ENCODE measurements at regions not wholly inside any gene's neighbourhood (a gene's known extent, or its start where the extent isn't known, plus 50 kb on each side); places are given as distances from the start of the nearest gene placed in this dataset.

DNA sequence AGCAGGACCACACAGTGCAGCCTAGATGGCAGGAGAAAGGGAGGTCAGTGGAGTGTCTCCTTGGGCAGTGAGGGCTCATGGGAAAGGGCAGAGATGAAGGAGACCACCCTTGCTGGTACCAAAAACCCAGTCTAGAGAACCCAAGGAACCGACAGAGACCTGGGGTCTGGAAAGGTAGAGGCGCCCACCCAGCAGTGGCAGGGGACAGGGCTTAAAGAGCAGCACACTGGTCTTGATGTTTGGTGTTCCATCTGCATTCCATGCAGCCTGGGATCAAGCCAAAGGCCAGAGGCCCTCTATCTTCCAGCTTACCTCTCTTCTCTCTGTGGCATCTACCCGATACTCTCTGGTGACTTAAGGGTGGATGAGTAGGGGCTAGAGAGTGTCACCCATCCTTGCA, 127.5 kb downstream of the PJA1 start:
- no peak overlapping the region for H3K4me3 ChIP-seq (ENCODE audit: low read depth, low read length)
- TF ChIP-seq, protein P1, sequence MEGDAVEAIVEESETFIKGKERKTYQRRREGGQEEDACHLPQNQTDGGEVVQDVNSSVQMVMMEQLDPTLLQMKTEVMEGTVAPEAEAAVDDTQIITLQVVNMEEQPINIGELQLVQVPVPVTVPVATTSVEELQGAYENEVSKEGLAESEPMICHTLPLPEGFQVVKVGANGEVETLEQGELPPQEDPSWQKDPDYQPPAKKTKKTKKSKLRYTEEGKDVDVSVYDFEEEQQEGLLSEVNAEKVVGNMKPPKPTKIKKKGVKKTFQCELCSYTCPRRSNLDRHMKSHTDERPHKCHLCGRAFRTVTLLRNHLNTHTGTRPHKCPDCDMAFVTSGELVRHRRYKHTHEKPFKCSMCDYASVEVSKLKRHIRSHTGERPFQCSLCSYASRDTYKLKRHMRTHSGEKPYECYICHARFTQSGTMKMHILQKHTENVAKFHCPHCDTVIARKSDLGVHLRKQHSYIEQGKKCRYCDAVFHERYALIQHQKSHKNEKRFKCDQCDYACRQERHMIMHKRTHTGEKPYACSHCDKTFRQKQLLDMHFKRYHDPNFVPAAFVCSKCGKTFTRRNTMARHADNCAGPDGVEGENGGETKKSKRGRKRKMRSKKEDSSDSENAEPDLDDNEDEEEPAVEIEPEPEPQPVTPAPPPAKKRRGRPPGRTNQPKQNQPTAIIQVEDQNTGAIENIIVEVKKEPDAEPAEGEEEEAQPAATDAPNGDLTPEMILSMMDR (IDR thresholded peaks at IDR 0.05; ENCODE audit: insufficient read depth, low read depth, low read length) = no peak
- no peak for DNase-seq (ENCODE audit: low read depth)

DNA sequence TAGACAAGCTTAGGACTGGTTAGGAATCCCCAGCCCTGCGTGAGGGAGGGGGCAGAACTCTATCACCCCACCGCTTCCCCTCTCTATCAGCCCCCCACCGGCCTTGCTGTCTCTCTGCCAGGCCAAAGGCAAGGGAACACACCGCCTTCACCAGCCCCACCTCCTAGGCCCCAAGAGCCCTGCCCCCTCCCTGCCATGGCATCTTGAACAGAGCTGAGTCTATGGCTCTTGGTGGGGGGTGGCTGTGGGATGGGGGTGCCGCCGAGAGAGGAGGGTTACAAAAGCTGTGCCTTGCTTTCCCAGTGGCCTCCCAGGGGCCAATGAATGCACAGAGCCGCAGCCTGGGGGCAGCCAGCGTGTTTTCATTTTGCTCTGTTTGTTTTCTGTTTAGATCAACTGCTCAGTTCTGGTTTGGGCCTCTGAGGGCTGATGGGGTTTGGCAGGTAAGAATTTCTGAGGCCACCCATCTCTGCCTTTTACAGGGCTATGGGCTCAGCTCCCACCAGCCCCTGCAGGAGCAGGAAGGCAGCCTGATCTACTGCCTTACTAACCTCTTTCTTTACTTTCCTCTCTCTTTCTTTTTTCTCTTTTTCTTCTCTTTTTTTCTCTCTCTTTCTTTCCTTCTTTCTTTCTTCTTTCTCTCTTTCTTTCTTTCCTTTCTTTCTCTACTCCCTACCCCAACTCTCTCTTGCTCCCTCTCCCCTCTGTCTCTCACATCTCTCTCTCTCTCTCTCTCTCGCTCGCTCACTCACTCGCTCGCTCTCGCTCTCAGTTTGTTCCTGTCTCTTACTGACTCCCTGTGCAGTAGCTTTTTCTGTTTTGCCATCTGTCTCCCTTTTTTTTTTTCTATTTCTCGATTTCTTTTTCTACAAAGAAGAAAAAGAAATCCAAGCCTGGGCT, 128.3 kb downstream of the PJA1 start:
- H3K4me3 ChIP-seq (ENCODE audit: low read depth, low read length) = no peak overlapping the region
- DNase-seq (ENCODE audit: low read depth) = no peak
- TF ChIP-seq, protein P1 (IDR thresholded peaks at IDR 0.05; ENCODE audit: insufficient read depth, low read depth, low read length) = no peak

DNA sequence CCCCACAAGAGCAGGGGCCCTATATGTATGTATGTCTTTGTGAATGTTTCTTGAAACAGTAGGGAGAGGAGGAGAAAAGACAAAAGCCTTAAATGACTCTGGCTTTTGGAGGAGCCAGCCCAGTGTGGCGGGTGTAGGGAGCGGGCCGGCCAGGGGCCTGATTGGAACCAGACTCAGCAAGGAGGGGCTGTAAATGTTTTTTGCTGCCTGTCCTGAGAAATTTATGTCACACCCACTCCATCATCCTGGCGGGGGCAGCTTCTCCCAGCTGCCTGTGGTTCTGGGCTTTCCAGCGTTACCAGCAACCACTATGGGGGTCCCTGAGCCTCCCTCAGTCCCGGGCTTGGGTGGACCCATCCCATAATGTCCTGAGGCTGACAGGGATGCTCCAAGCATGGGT, 130.8 kb downstream of the PJA1 start:
- TF ChIP-seq, protein P1 (IDR thresholded peaks at IDR 0.05; ENCODE audit: insufficient read depth, low read depth, low read length) = no peak
- H3K4me3 ChIP-seq (ENCODE audit: low read depth, low read length) = no peak overlapping the region
- no peak for DNase-seq (ENCODE audit: low read depth)

DNA sequence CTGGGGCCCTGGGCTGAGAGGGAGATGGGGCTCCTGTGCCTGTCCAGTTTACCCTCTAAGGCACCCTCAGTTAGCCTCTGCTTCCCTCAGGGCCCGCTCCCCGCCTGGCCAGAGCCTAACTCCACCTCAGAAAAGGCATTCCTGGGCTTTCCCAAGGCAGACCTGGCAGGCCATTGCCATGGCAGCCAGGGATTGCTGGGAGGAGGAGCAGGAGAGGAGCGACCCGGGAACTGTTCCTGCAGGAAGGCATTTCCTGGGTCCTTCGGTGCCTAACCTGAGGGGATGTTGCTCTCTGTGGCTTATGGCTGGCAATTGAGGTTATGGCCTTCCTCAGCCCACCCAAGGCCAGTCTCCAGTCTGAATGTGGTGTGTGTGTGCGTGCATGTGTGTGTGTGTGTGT, 131.3 kb downstream of the PJA1 start:
- H3K4me3 ChIP-seq (ENCODE audit: low read depth, low read length) = no peak overlapping the region
- TF ChIP-seq, protein P1 (IDR thresholded peaks at IDR 0.05; ENCODE audit: insufficient read depth, low read depth, low read length) = no peak
- DNase-seq (ENCODE audit: low read depth) = no peak

DNA sequence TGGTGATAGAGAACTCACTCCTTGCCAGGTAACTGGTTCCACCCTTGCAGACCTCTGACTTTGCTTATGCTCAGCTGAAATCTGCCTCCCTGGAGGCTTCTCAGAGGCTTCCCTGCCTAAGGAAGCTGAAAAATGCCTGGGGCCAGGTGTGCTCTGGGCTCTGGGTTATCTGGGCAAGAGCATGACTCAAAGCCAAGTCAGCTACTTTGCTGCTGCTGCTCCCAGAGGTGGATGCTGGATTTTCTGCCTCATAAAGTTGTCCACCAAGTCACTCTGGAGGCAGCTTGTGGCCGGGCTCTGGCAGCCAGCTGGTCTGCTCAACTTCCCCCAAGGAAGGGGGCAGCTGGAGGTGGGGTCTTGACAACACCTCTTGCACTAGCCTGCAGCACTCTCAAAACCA, 132.7 kb downstream of the PJA1 start:
- TF ChIP-seq, protein P1 (IDR thresholded peaks at IDR 0.05; ENCODE audit: insufficient read depth, low read depth, low read length) = no peak
- no peak for DNase-seq (ENCODE audit: low read depth)
- no peak overlapping the region for H3K4me3 ChIP-seq (ENCODE audit: low read depth, low read length)

DNA sequence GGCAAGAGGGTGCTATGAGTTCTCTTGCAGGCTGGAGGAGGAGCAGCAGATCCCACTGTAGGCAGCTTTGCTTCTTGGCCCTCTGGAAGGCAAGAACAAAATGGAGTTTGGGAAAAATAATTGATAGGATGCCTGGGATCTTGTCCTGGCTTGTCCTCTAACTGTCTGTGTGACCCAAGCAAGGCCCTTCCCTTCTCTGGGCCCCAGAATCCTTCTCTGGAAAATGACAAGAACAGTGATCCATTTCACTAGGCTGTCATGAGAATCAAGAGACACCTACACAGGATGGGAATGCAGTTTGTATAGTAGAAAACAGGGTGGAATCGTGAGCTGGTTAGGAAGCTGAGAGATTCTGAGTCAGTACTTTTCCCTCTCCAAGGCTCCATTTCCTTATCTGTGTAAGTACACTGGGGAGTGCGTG, 133.3 kb downstream of the PJA1 start:
- DNase-seq (ENCODE audit: low read depth) = no peak
- TF ChIP-seq, protein P1 (IDR thresholded peaks at IDR 0.05; ENCODE audit: insufficient read depth, low read depth, low read length) = no peak
- H3K4me3 ChIP-seq (ENCODE audit: low read depth, low read length) = no peak overlapping the region

Measured in fibroblast of villous mesenchyme (primary cell).